ENCODE measurements at regions not wholly inside any gene's neighbourhood (a gene's known extent, or its start where the extent isn't known, plus 50 kb on each side); places are given as distances from the start of the nearest gene placed in this dataset.

DNA sequence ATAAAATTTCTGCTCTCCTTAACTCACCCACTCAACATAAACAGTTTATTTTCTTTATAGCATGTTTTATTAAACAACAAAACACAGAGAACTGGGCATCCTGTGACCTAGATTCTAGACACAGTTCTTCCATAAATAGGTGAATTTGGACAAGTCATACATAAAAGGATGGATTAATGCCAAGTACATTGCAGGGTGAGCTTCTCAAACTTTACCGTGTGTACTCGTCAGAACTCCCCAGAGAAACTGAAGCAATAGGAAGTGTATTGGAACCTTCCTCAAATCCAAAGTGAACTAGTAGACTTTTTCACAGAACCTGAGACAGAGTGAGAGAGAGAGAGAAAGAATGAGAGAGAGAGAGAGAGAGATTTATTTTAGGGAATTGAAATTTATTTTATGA is 139.7 kb downstream of the CD47 start:
- no peak for DNase-seq (ENCODE audit: low read depth)
- FAIRE-seq = no peak
- Histone ChIP-seq H3K27me3 (ENCODE audit: control insufficient read depth, insufficient read depth, low read length) (no peaks in the 10 kb centered on the region), H3K4me3 (ENCODE audit: low read depth, low read length) (no peak overlapping the region), H3K36me3 (ENCODE audit: control insufficient read depth, insufficient read depth, low read length) (no peaks in the 10 kb centered on the region)
- TF ChIP-seq, protein P1, sequence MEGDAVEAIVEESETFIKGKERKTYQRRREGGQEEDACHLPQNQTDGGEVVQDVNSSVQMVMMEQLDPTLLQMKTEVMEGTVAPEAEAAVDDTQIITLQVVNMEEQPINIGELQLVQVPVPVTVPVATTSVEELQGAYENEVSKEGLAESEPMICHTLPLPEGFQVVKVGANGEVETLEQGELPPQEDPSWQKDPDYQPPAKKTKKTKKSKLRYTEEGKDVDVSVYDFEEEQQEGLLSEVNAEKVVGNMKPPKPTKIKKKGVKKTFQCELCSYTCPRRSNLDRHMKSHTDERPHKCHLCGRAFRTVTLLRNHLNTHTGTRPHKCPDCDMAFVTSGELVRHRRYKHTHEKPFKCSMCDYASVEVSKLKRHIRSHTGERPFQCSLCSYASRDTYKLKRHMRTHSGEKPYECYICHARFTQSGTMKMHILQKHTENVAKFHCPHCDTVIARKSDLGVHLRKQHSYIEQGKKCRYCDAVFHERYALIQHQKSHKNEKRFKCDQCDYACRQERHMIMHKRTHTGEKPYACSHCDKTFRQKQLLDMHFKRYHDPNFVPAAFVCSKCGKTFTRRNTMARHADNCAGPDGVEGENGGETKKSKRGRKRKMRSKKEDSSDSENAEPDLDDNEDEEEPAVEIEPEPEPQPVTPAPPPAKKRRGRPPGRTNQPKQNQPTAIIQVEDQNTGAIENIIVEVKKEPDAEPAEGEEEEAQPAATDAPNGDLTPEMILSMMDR (IDR thresholded peaks at IDR 0.05; ENCODE audit: insufficient read depth, low read length, severe bottlenecking) = no peak

DNA sequence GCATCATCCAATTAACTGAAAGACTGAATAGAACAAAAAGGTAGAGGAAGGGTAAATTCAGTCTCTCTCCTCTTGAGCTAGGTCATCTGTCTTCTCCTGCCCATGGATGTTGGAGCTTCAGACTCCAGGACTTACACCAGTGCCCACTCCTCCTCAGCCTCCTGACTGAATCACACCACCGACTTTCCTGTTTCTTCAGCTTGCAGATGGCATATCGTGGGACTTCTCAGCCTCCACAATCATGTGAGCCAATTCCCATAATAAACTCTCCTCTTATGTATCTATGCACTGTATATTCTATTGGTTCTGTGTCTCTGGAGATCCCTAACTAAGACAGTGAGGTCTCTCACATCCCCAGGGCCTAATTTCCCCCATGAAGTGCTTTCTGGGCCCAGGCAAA is 140.4 kb downstream of the CD47 start:
- TF ChIP-seq, protein P1 (IDR thresholded peaks at IDR 0.05; ENCODE audit: insufficient read depth, low read length, severe bottlenecking) = no peak
- no peak for DNase-seq (ENCODE audit: low read depth)
- Histone ChIP-seq H3K27me3 (ENCODE audit: control insufficient read depth, insufficient read depth, low read length) (no peaks in the 10 kb centered on the region), H3K4me3 (ENCODE audit: low read depth, low read length) (no peak overlapping the region), H3K36me3 (ENCODE audit: control insufficient read depth, insufficient read depth, low read length) (no peaks in the 10 kb centered on the region)
- FAIRE-seq = no peak

DNA sequence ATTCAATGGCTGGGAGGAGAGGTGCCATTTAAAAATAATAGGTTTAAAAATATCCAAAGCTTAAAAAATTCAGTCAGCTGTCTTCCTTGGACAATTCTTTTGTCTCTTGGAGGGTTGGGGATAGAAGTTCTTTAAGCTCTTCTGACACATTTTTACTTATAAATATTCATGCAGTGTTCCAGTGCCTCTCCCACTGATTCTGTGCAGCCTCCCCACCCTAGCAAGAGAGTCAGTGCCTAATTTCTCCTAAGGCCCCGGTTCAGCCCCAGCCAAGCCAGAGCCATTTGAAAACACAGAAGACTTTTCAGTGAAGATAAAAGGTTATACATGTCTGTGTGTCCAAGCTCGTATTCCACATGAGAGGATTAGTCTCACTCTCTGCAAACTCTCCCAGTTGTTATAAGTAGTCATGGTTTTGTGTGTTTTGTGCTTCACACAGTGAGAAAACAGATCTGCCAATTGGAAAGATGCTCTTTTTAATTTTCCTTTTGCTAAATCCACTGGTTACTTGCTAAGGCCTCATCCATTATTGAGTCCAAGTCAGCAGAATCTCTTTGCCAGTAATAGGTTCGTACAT is 141.3 kb downstream of the CD47 start:
- TF ChIP-seq, protein P1 (IDR thresholded peaks at IDR 0.05; ENCODE audit: insufficient read depth, low read length, severe bottlenecking) = no peak
- Histone ChIP-seq H3K4me3 (ENCODE audit: low read depth, low read length) (no peak overlapping the region), H3K36me3 (ENCODE audit: control insufficient read depth, insufficient read depth, low read length) (no peaks in the 10 kb centered on the region), H3K27me3 (ENCODE audit: control insufficient read depth, insufficient read depth, low read length) (no peaks in the 10 kb centered on the region)
- DNase-seq (ENCODE audit: low read depth) (no peak), FAIRE-seq (no peak)

DNA sequence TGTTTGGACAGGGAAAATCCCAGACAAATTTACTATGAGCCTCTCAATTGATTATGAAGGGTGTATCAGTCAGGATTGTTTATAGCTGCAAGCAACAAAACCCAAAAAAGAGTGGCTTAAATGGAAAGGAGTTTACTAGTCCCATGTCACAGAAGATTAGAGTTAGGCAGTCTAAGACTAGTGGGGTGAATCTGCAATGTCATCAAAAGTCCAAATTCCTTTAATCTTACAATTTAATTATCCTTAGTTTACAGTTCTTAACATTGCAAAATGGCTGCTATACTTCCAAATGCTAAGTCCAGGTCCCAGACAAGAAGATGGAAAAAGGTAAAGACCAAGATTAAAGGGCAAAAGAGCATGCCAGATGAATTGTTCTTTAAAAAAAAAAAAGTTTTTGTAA is 143.6 kb downstream of the CD47 start:
- no peaks in the 10 kb centered on the region for H3K36me3 ChIP-seq (ENCODE audit: control insufficient read depth, insufficient read depth, low read length)
- TF ChIP-seq, protein P1 (IDR thresholded peaks at IDR 0.05; ENCODE audit: insufficient read depth, low read length, severe bottlenecking) = no peak
- no peak overlapping the region for H3K4me3 ChIP-seq (ENCODE audit: low read depth, low read length)
- DNase-seq (ENCODE audit: low read depth) (no peak), FAIRE-seq (no peak)
- H3K27me3 ChIP-seq (ENCODE audit: control insufficient read depth, insufficient read depth, low read length) = no peaks in the 10 kb centered on the region

DNA sequence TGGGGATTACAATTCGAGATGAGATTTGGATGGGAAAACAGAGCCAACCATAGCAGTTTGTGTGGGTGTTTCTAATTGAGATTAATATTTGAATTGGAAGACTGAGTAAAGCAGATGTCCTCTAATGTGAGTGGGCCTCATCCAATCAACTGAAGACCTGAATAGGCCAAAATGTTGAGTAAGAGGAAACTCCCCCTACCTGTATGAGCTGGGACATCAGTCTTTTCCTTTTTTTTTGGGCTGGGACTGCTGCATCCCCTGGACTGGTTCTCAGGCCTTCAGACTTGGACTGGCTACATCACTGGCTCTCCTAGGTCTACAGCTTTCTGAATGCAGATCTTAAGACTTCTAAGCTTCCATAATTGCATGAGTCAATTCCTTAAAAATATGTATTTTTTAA is 144.1 kb downstream of the CD47 start:
- H3K4me3 ChIP-seq (ENCODE audit: low read depth, low read length) = no peak overlapping the region
- H3K27me3 ChIP-seq (ENCODE audit: control insufficient read depth, insufficient read depth, low read length) = no peaks in the 10 kb centered on the region
- FAIRE-seq (no peak), DNase-seq (ENCODE audit: low read depth) (no peak)
- TF ChIP-seq, protein P1 (IDR thresholded peaks at IDR 0.05; ENCODE audit: insufficient read depth, low read length, severe bottlenecking) = no peak
- no peaks in the 10 kb centered on the region for H3K36me3 ChIP-seq (ENCODE audit: control insufficient read depth, insufficient read depth, low read length)

DNA sequence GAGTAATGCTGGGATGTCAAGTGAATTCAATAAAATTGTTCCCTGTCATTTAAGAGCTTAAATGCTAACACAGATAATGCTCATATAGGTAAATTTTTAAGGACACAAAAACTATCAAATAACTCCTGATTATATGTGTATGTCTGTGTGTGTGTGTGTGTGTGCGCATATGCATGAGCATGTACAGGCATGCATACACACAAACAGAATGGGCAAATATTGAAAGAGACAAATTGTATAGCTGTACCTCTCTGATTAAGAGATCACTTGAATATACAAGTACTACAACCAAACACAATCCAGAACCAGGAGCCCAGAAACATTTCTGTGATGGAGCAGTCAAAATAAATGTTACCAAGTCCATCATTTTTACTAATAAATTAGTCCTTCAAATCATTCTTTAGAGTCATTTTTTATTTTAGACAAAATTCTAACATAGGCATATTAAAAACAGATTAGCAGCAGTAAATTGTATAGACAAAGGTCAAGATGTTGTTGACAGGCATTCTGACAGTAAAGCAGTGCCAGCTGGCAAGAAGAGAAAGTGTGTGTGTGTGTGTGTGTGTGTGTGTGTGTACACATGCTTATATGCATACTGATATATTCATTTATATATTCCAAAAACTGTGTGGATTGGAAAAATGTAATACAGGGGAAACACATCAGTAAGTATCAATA is 145.3 kb downstream of the CD47 start:
- no peak for FAIRE-seq
- Histone ChIP-seq H3K4me3 (ENCODE audit: low read depth, low read length) (no peak overlapping the region), H3K27me3 (ENCODE audit: control insufficient read depth, insufficient read depth, low read length) (no peaks in the 10 kb centered on the region), H3K36me3 (ENCODE audit: control insufficient read depth, insufficient read depth, low read length) (no peaks in the 10 kb centered on the region)
- TF ChIP-seq, protein P1 (IDR thresholded peaks at IDR 0.05; ENCODE audit: insufficient read depth, low read length, severe bottlenecking) = no peak
- DNase-seq (ENCODE audit: low read depth) = peak; percentile 68

Measured in bronchial epithelial cell (primary cell).